HEK293 (cell line): ENCODE measurements at regions not wholly inside any gene's neighbourhood (a gene's known extent, or its start where the extent isn't known, plus 50 kb on each side); places are given as distances from the start of the nearest gene placed in this dataset.
A peak's percentile ranks its signal among the peaks of the same experiment; 100 is the strongest.

ENCODE experiments used
- CTCF ChIA-PET: fragments of 350-600 bp; formaldehyde crosslinking; extraction: SDS; loops from one replicate; lab custom pipeline; 2021; ENCODE audit warnings: antibody characterized with exemption; lab: Yijun Ruan, JAX
- POLR2A ChIA-PET: fragments of 300-600 bp; formaldehyde crosslinking; extraction: SDS; loops from one replicate; lab custom pipeline; 2020; ENCODE audit warnings: antibody characterized with exemption, inconsistent platforms; lab: Yijun Ruan, JAX
- H3K27ac ChIP-seq: fragments of 200-500 bp; sonication (Bioruptor generic); 2 replicates; pipeline ENCODE4 v1.5.1; 2014; ENCODE audit warnings: low read depth, low read length, control low read depth, inconsistent platforms; ENCODE audit errors: extremely low read depth
- H3K36me3 ChIP-seq, 2 experiments: fragments of 200-500 bp in 1 of 2; sonication (Bioruptor generic) in 1 of 2; 1 replicate in 1 of 2; 2 replicates in 1 of 2; pipeline ENCODE4 v1.5.1; 2014 to 2017; ENCODE audit warnings: inconsistent platforms in 2 of 2, low read length in 2 of 2; ENCODE audit not compliant: control insufficient read depth in 2 of 2, insufficient read depth in 1 of 2
- H3K4me1 ChIP-seq: fragments of 200-500 bp; sonication (Bioruptor generic); 2 replicates; pipeline ENCODE4 v1.5.1; 2014; ENCODE audit warnings: mild to moderate bottlenecking, low read length, inconsistent platforms; ENCODE audit not compliant: control insufficient read depth, insufficient read depth
- H3K4me3 ChIP-seq: 2 replicates; pipeline ENCODE4 v1.5.1; 2011; ENCODE audit warnings: low read depth, mild to moderate bottlenecking, control low read depth, low read length, moderate library complexity
- H3K9me3 ChIP-seq: fragments of 200-500 bp; sonication (Bioruptor generic); 2 replicates; pipeline ENCODE4 v1.5.1; 2014; ENCODE audit warnings: low read depth, low read length, inconsistent platforms; ENCODE audit not compliant: control insufficient read depth, insufficient read depth
- EGR2 ChIP-seq: fragments of 450-650 bp; formaldehyde crosslinking; IDR thresholded peaks from 2 replicates; pipeline ENCODE4 v1.5.1; 2016; ENCODE audit warnings: low read depth, missing biosample characterization, missing genetic modification characterization
- SCRT2 ChIP-seq: fragments of 450-650 bp; formaldehyde crosslinking; IDR thresholded peaks from 2 replicates; pipeline ENCODE4 v1.5.1; 2016; ENCODE audit warnings: missing biosample characterization, missing genetic modification characterization
- TRIM28 ChIP-seq: IDR thresholded peaks from 2 replicates; pipeline ENCODE4 v1.6.1; 2011; ENCODE audit warnings: low read length, control low read depth, borderline replicate concordance
- ZBTB11 ChIP-seq: fragments of 450-650 bp; formaldehyde crosslinking; conservative IDR thresholded peaks from 2 replicates; pipeline ENCODE4 v1.5.1; 2016; ENCODE audit warnings: low read depth, missing biosample characterization, missing genetic modification characterization
- ZBTB20 ChIP-seq: fragments of 450-650 bp; formaldehyde crosslinking; IDR thresholded peaks from 2 replicates; pipeline ENCODE4 v1.5.1; 2016; ENCODE audit warnings: missing biosample characterization, missing genetic modification characterization
- ZNF10 ChIP-seq: fragments of 450-650 bp; formaldehyde crosslinking; IDR thresholded peaks from 2 replicates; pipeline ENCODE4 v1.5.1; 2017; ENCODE audit warnings: missing biosample characterization, missing genetic modification characterization
- ZNF138 ChIP-seq: fragments of 450-650 bp; formaldehyde crosslinking; IDR thresholded peaks from 2 replicates; pipeline ENCODE4 v1.5.1; 2016; ENCODE audit warnings: missing biosample characterization, missing genetic modification characterization, borderline replicate concordance
- ZNF146 ChIP-seq: fragments of 450-650 bp; formaldehyde crosslinking; IDR thresholded peaks from 2 replicates; pipeline ENCODE4 v1.5.1; 2016; ENCODE audit warnings: missing biosample characterization, missing genetic modification characterization
- ZNF19 ChIP-seq: fragments of 450-650 bp; formaldehyde crosslinking; IDR thresholded peaks from 2 replicates; pipeline ENCODE4; 2016; ENCODE audit warnings: missing biosample characterization, missing genetic modification characterization, low read depth
- ZNF221 ChIP-seq: fragments of 450-650 bp; formaldehyde crosslinking; IDR thresholded peaks from 2 replicates; pipeline ENCODE4 v1.5.1; 2017; ENCODE audit warnings: missing biosample characterization, missing genetic modification characterization, borderline replicate concordance
- ZNF585B ChIP-seq: fragments of 450-650 bp; formaldehyde crosslinking; IDR thresholded peaks from 2 replicates; pipeline ENCODE4 v1.5.1; 2016; ENCODE audit warnings: missing biosample characterization, missing genetic modification characterization
- ZNF629 ChIP-seq: fragments of 450-650 bp; formaldehyde crosslinking; IDR thresholded peaks from 2 replicates; pipeline ENCODE4 v1.5.1; 2017; ENCODE audit warnings: missing biosample characterization, missing genetic modification characterization
- ZNF768 ChIP-seq: fragments of 450-650 bp; formaldehyde crosslinking; IDR thresholded peaks from 2 replicates; pipeline ENCODE4 v1.5.1; 2018; ENCODE audit warnings: missing biosample characterization, mild to moderate bottlenecking, missing genetic modification characterization
- ZSCAN30 ChIP-seq: fragments of 450-650 bp; IDR thresholded peaks from 2 replicates; pipeline ENCODE4 v1.5.1; 2018; ENCODE audit warnings: missing biosample characterization, mild to moderate bottlenecking, missing genetic modification characterization, moderate library complexity
- TF ChIP-seq, protein P1 (sequence below): fragments of 450-650 bp; formaldehyde crosslinking; IDR thresholded peaks from 2 replicates; pipeline ENCODE4 v1.5.1; 2017; ENCODE audit warnings: missing biosample characterization, missing genetic modification characterization
- TF ChIP-seq, protein P2 (sequence below): fragments of 450-650 bp; formaldehyde crosslinking; IDR thresholded peaks from 2 replicates; pipeline ENCODE4 v1.5.1; 2017; ENCODE audit warnings: missing biosample characterization, missing genetic modification characterization
- TF ChIP-seq, protein P3 (sequence below): fragments of 450-650 bp; formaldehyde crosslinking; IDR thresholded peaks from 2 replicates; pipeline ENCODE4 v1.5.1; 2016; ENCODE audit warnings: missing biosample characterization, missing genetic modification characterization
- TF ChIP-seq, protein P4 (sequence below): fragments of 450-650 bp; formaldehyde crosslinking; IDR thresholded peaks from 2 replicates; pipeline ENCODE4 v1.5.1; 2016; ENCODE audit warnings: missing biosample characterization, missing genetic modification characterization, low read depth
- TF ChIP-seq, protein P5 (sequence below): fragments of 450-650 bp; formaldehyde crosslinking; optimal IDR thresholded peaks from 2 replicates; pipeline ENCODE3; 2016; ENCODE audit warnings: missing biosample characterization, mild to moderate bottlenecking, missing genetic modification characterization
- TF ChIP-seq, protein P6 (sequence below): fragments of 450-650 bp; formaldehyde crosslinking; conservative IDR thresholded peaks from 2 replicates; pipeline ENCODE4 v1.5.1; 2016; ENCODE audit warnings: low read depth, missing biosample characterization, missing genetic modification characterization

DNA sequence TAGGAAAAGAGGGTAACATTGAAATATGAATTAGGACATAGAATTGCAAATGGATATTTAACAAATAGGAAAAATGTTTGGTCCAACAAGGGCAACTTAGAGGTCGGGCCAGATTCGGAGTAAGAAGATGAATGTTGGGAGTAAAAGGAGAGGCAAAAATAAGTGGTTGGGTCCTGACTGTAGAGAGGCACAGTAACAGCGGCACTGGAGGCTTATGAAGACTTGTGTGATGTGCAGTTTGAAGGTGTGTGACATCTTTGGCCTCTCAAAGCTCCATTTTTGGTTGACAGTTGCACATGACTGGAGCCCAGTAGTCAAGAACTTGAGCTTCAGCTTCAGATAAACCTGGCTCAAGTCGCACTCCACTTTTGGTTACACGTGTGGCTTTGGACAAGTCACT is 109.9 kb upstream of the PAXBP1 start (continued):
- TF ChIP-seq ZBTB11 (tag by site-specific recombination) = no peak
- no peak for TF ChIP-seq EGR2
- TF ChIP-seq, protein P1, sequence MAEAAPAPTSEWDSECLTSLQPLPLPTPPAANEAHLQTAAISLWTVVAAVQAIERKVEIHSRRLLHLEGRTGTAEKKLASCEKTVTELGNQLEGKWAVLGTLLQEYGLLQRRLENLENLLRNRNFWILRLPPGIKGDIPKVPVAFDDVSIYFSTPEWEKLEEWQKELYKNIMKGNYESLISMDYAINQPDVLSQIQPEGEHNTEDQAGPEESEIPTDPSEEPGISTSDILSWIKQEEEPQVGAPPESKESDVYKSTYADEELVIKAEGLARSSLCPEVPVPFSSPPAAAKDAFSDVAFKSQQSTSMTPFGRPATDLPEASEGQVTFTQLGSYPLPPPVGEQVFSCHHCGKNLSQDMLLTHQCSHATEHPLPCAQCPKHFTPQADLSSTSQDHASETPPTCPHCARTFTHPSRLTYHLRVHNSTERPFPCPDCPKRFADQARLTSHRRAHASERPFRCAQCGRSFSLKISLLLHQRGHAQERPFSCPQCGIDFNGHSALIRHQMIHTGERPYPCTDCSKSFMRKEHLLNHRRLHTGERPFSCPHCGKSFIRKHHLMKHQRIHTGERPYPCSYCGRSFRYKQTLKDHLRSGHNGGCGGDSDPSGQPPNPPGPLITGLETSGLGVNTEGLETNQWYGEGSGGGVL (tag by site-specific recombination) = no peak
- no peak for TF ChIP-seq ZNF19
- TF ChIP-seq, protein P2, sequence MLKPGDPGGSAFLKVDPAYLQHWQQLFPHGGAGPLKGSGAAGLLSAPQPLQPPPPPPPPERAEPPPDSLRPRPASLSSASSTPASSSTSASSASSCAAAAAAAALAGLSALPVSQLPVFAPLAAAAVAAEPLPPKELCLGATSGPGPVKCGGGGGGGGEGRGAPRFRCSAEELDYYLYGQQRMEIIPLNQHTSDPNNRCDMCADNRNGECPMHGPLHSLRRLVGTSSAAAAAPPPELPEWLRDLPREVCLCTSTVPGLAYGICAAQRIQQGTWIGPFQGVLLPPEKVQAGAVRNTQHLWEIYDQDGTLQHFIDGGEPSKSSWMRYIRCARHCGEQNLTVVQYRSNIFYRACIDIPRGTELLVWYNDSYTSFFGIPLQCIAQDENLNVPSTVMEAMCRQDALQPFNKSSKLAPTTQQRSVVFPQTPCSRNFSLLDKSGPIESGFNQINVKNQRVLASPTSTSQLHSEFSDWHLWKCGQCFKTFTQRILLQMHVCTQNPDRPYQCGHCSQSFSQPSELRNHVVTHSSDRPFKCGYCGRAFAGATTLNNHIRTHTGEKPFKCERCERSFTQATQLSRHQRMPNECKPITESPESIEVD (tag by site-specific recombination) = no peak
- no peak for TF ChIP-seq ZBTB20
- no peak for TF ChIP-seq ZNF146
- TF ChIP-seq, protein P3, sequence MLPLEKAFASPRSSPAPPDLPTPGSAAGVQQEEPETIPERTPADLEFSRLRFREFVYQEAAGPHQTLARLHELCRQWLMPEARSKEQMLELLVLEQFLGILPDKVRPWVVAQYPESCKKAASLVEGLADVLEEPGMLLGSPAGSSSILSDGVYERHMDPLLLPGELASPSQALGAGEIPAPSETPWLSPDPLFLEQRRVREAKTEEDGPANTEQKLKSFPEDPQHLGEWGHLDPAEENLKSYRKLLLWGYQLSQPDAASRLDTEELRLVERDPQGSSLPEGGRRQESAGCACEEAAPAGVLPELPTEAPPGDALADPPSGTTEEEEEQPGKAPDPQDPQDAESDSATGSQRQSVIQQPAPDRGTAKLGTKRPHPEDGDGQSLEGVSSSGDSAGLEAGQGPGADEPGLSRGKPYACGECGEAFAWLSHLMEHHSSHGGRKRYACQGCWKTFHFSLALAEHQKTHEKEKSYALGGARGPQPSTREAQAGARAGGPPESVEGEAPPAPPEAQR (tag by site-specific recombination) = no peak
- no peak for TF ChIP-seq ZSCAN30
- no peak for TF ChIP-seq TRIM28

DNA sequence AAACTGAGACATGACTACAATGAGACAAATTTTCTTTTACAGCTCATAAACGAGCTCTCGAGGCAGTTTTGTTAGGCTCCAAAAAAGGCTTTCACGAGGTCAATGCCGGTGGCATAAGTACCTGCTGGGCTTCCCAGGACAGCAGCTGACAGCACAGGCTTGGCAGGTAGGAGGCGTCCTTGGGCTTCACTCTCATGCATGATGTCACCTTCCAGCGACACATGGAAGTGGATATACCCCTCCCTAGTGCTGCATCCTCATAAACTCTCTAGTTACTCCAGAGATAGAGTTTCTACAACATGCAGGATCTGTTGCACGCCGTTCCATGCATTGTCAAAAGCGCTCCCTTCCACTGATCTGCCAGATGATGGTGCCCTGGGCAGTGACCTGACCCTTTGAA is 112.5 kb upstream of the PAXBP1 start:
- ChIA-PET CTCF (interaction anchor here (0.6 to 1.7 kb wide), 9 partner anchors 8 to 313 kb away, joined by 3 to 8 read pairs (median 4); no protein-coding TSS in a partner anchor), POLR2A (no interaction called here)

More for the DNA sequence above, 112.5 kb upstream of the PAXBP1 start:
- Histone ChIP-seq H3K4me3 (no peak overlapping the region), H3K36me3 (no peaks in the 10 kb centered on the region), H3K9me3 (no peaks in the 10 kb centered on the region), H3K27ac (no peak overlapping the region), H3K4me1 (no peaks in the 10 kb centered on the region)
- TF ChIP-seq ZNF138 (tag by site-specific recombination) (no peak), ZNF10 (tag by site-specific recombination) (no peak), ZNF585B (tag by site-specific recombination) (no peak), SCRT2 (0 out of 2 replicates have a peak, but pooled peaks have one; percentile 34), ZNF768 (tag by site-specific recombination) (no peak), ZNF221 (no peak), ZNF629 (tag by site-specific recombination) (no peak)
- TF ChIP-seq, protein P4, sequence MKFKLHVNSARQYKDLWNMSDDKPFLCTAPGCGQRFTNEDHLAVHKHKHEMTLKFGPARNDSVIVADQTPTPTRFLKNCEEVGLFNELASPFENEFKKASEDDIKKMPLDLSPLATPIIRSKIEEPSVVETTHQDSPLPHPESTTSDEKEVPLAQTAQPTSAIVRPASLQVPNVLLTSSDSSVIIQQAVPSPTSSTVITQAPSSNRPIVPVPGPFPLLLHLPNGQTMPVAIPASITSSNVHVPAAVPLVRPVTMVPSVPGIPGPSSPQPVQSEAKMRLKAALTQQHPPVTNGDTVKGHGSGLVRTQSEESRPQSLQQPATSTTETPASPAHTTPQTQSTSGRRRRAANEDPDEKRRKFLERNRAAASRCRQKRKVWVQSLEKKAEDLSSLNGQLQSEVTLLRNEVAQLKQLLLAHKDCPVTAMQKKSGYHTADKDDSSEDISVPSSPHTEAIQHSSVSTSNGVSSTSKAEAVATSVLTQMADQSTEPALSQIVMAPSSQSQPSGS (tag by site-specific recombination) = 0 out of 2 replicates have a peak, but pooled peaks have one; percentile 25
- TF ChIP-seq, protein P5, sequence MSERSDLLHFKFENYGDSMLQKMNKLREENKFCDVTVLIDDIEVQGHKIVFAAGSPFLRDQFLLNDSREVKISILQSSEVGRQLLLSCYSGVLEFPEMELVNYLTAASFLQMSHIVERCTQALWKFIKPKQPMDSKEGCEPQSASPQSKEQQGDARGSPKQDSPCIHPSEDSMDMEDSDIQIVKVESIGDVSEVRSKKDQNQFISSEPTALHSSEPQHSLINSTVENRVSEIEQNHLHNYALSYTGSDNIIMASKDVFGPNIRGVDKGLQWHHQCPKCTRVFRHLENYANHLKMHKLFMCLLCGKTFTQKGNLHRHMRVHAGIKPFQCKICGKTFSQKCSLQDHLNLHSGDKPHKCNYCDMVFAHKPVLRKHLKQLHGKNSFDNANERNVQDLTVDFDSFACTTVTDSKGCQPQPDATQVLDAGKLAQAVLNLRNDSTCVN (tag by site-specific recombination) = no peak
- TF ChIP-seq, protein P6, sequence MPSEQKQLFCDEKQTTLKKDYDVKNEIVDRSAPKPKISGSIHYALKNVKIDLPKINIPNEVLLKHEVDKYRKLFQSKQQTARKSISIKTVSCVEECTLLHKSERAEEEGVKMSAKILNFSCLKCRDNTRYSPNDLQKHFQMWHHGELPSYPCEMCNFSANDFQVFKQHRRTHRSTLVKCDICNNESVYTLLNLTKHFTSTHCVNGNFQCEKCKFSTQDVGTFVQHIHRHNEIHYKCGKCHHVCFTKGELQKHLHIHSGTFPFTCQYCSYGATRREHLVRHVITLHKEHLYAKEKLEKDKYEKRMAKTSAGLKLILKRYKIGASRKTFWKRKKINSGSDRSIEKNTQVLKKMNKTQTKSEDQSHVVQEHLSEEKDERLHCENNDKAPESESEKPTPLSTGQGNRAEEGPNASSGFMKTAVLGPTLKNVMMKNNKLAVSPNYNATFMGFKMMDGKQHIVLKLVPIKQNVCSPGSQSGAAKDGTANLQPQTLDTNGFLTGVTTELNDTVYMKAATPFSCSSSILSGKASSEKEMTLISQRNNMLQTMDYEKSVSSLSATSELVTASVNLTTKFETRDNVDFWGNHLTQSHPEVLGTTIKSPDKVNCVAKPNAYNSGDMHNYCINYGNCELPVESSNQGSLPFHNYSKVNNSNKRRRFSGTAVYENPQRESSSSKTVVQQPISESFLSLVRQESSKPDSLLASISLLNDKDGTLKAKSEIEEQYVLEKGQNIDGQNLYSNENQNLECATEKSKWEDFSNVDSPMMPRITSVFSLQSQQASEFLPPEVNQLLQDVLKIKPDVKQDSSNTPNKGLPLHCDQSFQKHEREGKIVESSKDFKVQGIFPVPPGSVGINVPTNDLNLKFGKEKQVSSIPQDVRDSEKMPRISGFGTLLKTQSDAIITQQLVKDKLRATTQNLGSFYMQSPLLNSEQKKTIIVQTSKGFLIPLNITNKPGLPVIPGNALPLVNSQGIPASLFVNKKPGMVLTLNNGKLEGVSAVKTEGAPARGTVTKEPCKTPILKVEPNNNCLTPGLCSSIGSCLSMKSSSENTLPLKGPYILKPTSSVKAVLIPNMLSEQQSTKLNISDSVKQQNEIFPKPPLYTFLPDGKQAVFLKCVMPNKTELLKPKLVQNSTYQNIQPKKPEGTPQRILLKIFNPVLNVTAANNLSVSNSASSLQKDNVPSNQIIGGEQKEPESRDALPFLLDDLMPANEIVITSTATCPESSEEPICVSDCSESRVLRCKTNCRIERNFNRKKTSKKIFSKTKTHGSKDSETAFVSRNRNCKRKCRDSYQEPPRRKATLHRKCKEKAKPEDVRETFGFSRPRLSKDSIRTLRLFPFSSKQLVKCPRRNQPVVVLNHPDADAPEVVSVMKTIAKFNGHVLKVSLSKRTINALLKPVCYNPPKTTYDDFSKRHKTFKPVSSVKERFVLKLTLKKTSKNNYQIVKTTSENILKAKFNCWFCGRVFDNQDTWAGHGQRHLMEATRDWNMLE (tag by site-specific recombination) = no peak
